Neural progenitor cell (in vitro differentiated cells): ENCODE measurements at regions not wholly inside any gene's neighbourhood (a gene's known extent, or its start where the extent isn't known, plus 50 kb on each side); places are given as distances from the start of the nearest gene placed in this dataset.

Experiments used
- DNase-seq: peaks from one replicate; pipeline ENCODE4 v3.0.0-alpha.2; 2016; ENCODE audit warnings: low spot score
- H2AFZ ChIP-seq: fragments of 200-600 bp; sonication (generic); replicated peaks from 2 replicates; pipeline ENCODE4 v1.6.1; 2016; ENCODE audit warnings: antibody characterized with exemption
- H3F3A ChIP-seq: fragments of 200-600 bp; sonication (generic); 2 replicates; pipeline ENCODE4 v1.6.1; 2016; ENCODE audit warnings: antibody characterized with exemption, low read depth
- H3K27ac ChIP-seq: fragments of 200-600 bp; sonication (generic); 2 replicates; pipeline ENCODE4 v1.5.1; 2016; ENCODE audit warnings: mild to moderate bottlenecking
- H3K27me3 ChIP-seq: fragments of 200-600 bp; sonication (generic); 2 replicates; pipeline ENCODE4 v1.6.1; 2016; ENCODE audit warnings: mild to moderate bottlenecking, moderate library complexity
- H3K36me3 ChIP-seq: fragments of 200-600 bp; sonication (generic); 2 replicates; pipeline ENCODE4 v1.5.1; 2016
- H3K4me1 ChIP-seq: fragments of 200-600 bp; sonication (generic); 2 replicates; pipeline ENCODE4 v1.6.1; 2016; ENCODE audit warnings: mixed run types
- H3K4me2 ChIP-seq: fragments of 200-600 bp; sonication (generic); 2 replicates; pipeline ENCODE4 v1.6.1; 2016
- H3K4me3 ChIP-seq: fragments of 200-600 bp; sonication (generic); 2 replicates; pipeline ENCODE4 v1.5.1; 2016
- H3K79me2 ChIP-seq: fragments of 200-600 bp; sonication (generic); 2 replicates; pipeline ENCODE4 v1.6.1; 2016; ENCODE audit warnings: low read depth
- H3K9ac ChIP-seq: fragments of 200-600 bp; sonication (generic); 2 replicates; pipeline ENCODE4 v1.6.1; 2016
- H3K9me3 ChIP-seq: fragments of 200-600 bp; sonication (generic); 2 replicates; pipeline ENCODE4 v1.5.1; 2016; ENCODE audit warnings: low read depth
- H4K20me1 ChIP-seq: fragments of 200-600 bp; sonication (generic); 2 replicates; pipeline ENCODE4 v1.6.1; 2016; ENCODE audit warnings: low read depth
- H3K27ac Mint-ChIP-seq: 3 replicates; pipeline ENCODE4 v1.8.0; 2021; ENCODE audit warnings: mixed read lengths
- H3K27me3 Mint-ChIP-seq: 2 replicates; pipeline ENCODE4 v1.8.0; 2022; ENCODE audit warnings: low read depth, mild to moderate bottlenecking, inconsistent platforms, moderate library complexity, mixed read lengths; ENCODE audit not compliant: insufficient read depth
- H3K36me3 Mint-ChIP-seq: 3 replicates; pipeline ENCODE4 v1.8.0; 2021; ENCODE audit warnings: mixed read lengths
- H3K4me1 Mint-ChIP-seq: 3 replicates; pipeline ENCODE4 v1.8.0; 2021; ENCODE audit warnings: mixed read lengths
- H3K4me3 Mint-ChIP-seq: 3 replicates; pipeline ENCODE4 v1.8.0; 2021; ENCODE audit warnings: mild to moderate bottlenecking, moderate library complexity, mixed read lengths
- H3K9me3 Mint-ChIP-seq: 3 replicates; pipeline ENCODE4 v1.8.0; 2020; ENCODE audit warnings: mixed read lengths
- CTCF ChIP-seq: fragments of 200-600 bp; sonication (generic); IDR thresholded peaks from 2 replicates; pipeline ENCODE4 v1.5.1; 2017; ENCODE audit warnings: antibody characterized with exemption, mild to moderate bottlenecking
- EZH2 ChIP-seq: fragments of 200-600 bp; sonication (generic); IDR thresholded peaks from 2 replicates; pipeline ENCODE4 v1.6.1; 2017; ENCODE audit warnings: antibody characterized with exemption, mild to moderate bottlenecking, moderate library complexity
- EZH2phosphoT487 ChIP-seq: fragments of 200-600 bp; sonication (generic); IDR thresholded peaks from 2 replicates; pipeline ENCODE4 v1.6.1; 2017; ENCODE audit warnings: antibody characterized with exemption

GRCh38 chr5:167081561-167081960 lies 1209.9 kb upstream of the WWC1 start:
- no peaks in the 10 kb centered on the region for H3K9me3 Mint-ChIP-seq
- no peaks in the 10 kb centered on the region for H3K79me2 ChIP-seq
- H3K4me1 Mint-ChIP-seq, result peaks cover 6% of the 10 kb centered on the region
- H3K9me3 ChIP-seq, result no peaks in the 10 kb centered on the region
- no peak for DNase-seq
- no peak overlapping the region for H3K4me3 ChIP-seq
- no peak overlapping the region for H3K4me2 ChIP-seq
- H3K36me3 ChIP-seq, result no peaks in the 10 kb centered on the region
- peaks cover 4% of the 10 kb centered on the region for H3K36me3 Mint-ChIP-seq
- peak overlapping the region; percentile 35 for H2AFZ ChIP-seq
- no peak overlapping the region for H3K27ac Mint-ChIP-seq
- H3K9ac ChIP-seq, result no peak overlapping the region
- no peak for TF ChIP-seq EZH2
- TF ChIP-seq CTCF, result no peak
- TF ChIP-seq EZH2phosphoT487, result no peak
- no peaks in the 10 kb centered on the region for H4K20me1 ChIP-seq
- no peaks in the 10 kb centered on the region for H3K4me1 ChIP-seq
- H3K27me3 ChIP-seq, result no peaks in the 10 kb centered on the region
- peaks cover 2% of the 10 kb centered on the region for H3K27me3 Mint-ChIP-seq
- H3F3A ChIP-seq, result no peaks in the 10 kb centered on the region
- no peak overlapping the region for H3K27ac ChIP-seq
- H3K4me3 Mint-ChIP-seq, result no peak overlapping the region

- Mint-ChIP-seq H3K9me3 (peaks cover 2% of the 10 kb centered on the region), H3K4me1 (peaks cover 6% of the 10 kb centered on the region), H3K36me3 (peaks cover 5% of the 10 kb centered on the region), H3K27ac (no peak overlapping the region), H3K4me3 (no peak overlapping the region), H3K27me3 (no peaks in the 10 kb centered on the region)
- H3K4me2 ChIP-seq, result no peak overlapping the region
- H3K27ac ChIP-seq, result no peak overlapping the region
- no peaks in the 10 kb centered on the region for H4K20me1 ChIP-seq
- no peaks in the 10 kb centered on the region for H3K36me3 ChIP-seq
- no peaks in the 10 kb centered on the region for H3K27me3 ChIP-seq
- TF ChIP-seq EZH2 (no peak), EZH2phosphoT487 (no peak)
- no peaks in the 10 kb centered on the region for H3K9me3 ChIP-seq
- no peak for DNase-seq
- peak overlapping the region; percentile 2 for H2AFZ ChIP-seq
- no peak overlapping the region for H3K9ac ChIP-seq
- no peaks in the 10 kb centered on the region for H3F3A ChIP-seq
- no peaks in the 10 kb centered on the region for H3K4me1 ChIP-seq
- H3K4me3 ChIP-seq, result no peak overlapping the region
- no peaks in the 10 kb centered on the region for H3K79me2 ChIP-seq
Measured at GRCh38 chr5:167096816-167097215, 1194.6 kb upstream of the WWC1 start.

GRCh38 chr5:167104351-167104750 lies 1187.1 kb upstream of the WWC1 start:
- Histone ChIP-seq H3K27ac (no peak overlapping the region), H3F3A (no peaks in the 10 kb centered on the region), H2AFZ (no peak overlapping the region), H3K79me2 (no peaks in the 10 kb centered on the region), H4K20me1 (no peaks in the 10 kb centered on the region), H3K36me3 (no peaks in the 10 kb centered on the region), H3K27me3 (no peaks in the 10 kb centered on the region), H3K4me3 (no peak overlapping the region), H3K4me2 (no peak overlapping the region), H3K9ac (no peak overlapping the region), H3K9me3 (no peaks in the 10 kb centered on the region), H3K4me1 (no peaks in the 10 kb centered on the region)
- H3K27me3 Mint-ChIP-seq, result no peaks in the 10 kb centered on the region
- H3K4me3 Mint-ChIP-seq, result no peak overlapping the region
- peaks cover 2% of the 10 kb centered on the region for H3K9me3 Mint-ChIP-seq
- TF ChIP-seq EZH2 (no peak), EZH2phosphoT487 (no peak), CTCF (no peak)
- no peaks in the 10 kb centered on the region for H3K4me1 Mint-ChIP-seq
- H3K27ac Mint-ChIP-seq, result no peak overlapping the region
- no peak for DNase-seq
- peaks cover 10% of the 10 kb centered on the region for H3K36me3 Mint-ChIP-seq

DNA sequence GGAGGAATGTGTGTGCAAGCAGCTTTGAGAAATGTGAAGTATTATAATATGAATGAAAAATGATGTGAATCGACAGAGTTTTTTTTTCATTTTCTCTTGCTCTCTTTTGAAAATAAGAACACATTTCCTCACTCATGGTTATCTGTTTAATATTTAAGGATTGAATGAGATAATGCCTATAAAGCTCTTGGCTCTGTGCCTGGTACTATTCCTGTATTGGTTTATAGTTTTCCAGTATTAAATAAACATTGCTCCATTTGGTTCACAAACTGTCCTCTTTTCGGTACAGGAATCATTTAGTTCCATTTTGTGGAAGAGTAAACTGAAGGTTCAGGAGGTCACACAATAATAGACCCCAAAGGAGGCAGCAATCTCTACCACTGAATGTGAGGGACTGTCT lies 1185.5 kb upstream of the WWC1 start:
- Histone ChIP-seq H4K20me1 (no peaks in the 10 kb centered on the region), H3K79me2 (no peaks in the 10 kb centered on the region), H3K27ac (no peak overlapping the region), H3K36me3 (no peaks in the 10 kb centered on the region), H3K4me3 (no peak overlapping the region), H3F3A (no peaks in the 10 kb centered on the region), H3K4me2 (no peak overlapping the region), H3K9me3 (no peaks in the 10 kb centered on the region), H3K4me1 (no peaks in the 10 kb centered on the region), H3K27me3 (no peaks in the 10 kb centered on the region), H3K9ac (no peak overlapping the region), H2AFZ (no peak overlapping the region)
- peaks cover 8% of the 10 kb centered on the region for H3K36me3 Mint-ChIP-seq
- no peaks in the 10 kb centered on the region for H3K4me1 Mint-ChIP-seq
- H3K4me3 Mint-ChIP-seq, result no peak overlapping the region
- DNase-seq, result no peak
- H3K27ac Mint-ChIP-seq, result no peak overlapping the region
- peaks cover 2% of the 10 kb centered on the region for H3K9me3 Mint-ChIP-seq
- TF ChIP-seq CTCF, result no peak
- no peak for TF ChIP-seq EZH2
- no peak for TF ChIP-seq EZH2phosphoT487
- no peaks in the 10 kb centered on the region for H3K27me3 Mint-ChIP-seq
